ENCODE measurements at regions not wholly inside any gene's neighbourhood (a gene's known extent, or its start where the extent isn't known, plus 50 kb on each side); places are given as distances from the start of the nearest gene placed in this dataset.

DNA sequence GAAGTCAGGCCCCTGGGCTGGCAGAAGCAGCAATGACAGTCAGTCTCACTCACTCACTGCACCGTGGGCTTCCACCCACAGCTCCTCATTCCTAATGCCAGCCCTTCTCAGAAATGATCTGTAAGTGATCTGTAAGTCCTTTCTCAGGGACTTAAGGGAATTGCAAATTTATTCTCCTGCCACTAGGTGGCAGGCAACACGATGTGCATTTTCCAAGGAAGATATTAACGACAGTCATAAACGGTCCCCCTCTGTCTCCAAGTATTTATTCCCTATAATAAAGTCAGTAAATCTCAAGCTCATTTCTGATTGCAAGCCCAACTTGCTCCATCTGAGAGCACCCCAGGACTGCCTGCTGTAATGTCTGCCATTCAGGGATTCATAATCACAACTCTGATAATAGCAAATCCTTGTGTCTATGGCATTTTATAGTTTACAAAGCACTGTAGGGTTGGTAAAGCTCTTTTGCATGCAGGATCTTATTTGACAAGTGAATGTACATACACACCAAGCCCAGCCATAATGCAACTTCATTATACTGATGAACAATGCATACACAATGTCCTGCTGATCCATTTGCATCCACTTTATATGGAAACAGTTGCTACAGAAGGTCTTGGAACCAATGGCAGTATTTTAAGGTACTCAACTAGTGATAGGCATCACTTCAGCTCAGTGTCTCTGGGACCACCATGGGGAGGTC is 380.5 kb upstream of the CAMK1G start:
- peaks cover 10% of the 10 kb centered on the region for H3K9me3 Mint-ChIP-seq (ENCODE audit: unreplicated experiment)
- no peak overlapping the region for H3K4me3 Mint-ChIP-seq (ENCODE audit: unreplicated experiment)
- no peaks in the 10 kb centered on the region for H3K4me1 ChIP-seq
- TF ChIP-seq, protein P1, sequence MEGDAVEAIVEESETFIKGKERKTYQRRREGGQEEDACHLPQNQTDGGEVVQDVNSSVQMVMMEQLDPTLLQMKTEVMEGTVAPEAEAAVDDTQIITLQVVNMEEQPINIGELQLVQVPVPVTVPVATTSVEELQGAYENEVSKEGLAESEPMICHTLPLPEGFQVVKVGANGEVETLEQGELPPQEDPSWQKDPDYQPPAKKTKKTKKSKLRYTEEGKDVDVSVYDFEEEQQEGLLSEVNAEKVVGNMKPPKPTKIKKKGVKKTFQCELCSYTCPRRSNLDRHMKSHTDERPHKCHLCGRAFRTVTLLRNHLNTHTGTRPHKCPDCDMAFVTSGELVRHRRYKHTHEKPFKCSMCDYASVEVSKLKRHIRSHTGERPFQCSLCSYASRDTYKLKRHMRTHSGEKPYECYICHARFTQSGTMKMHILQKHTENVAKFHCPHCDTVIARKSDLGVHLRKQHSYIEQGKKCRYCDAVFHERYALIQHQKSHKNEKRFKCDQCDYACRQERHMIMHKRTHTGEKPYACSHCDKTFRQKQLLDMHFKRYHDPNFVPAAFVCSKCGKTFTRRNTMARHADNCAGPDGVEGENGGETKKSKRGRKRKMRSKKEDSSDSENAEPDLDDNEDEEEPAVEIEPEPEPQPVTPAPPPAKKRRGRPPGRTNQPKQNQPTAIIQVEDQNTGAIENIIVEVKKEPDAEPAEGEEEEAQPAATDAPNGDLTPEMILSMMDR (IDR thresholded peaks at IDR 0.05; ENCODE audit: insufficient read depth in 1 of 2, low read depth in 1 of 2, low read length in 1 of 2, severe bottlenecking in 1 of 2, unreplicated experiment in 1 of 2) = peak; percentile 75 to 78
- H3K27ac Mint-ChIP-seq (ENCODE audit: unreplicated experiment) = no peak overlapping the region
- no peak overlapping the region for H3K4me3 ChIP-seq (ENCODE audit: low read depth, low read length)
- H3K4me1 Mint-ChIP-seq (ENCODE audit: low read depth, unreplicated experiment) = no peaks in the 10 kb centered on the region
- peak; percentile 25 to 40 for DNase-seq
- peaks cover 1% of the 10 kb centered on the region; the same call in 1 of the 2 replicates for H3K27me3 ChIP-seq (replicated peaks; ENCODE audit: control insufficient read depth, insufficient read depth, low read length)
- intact Hi-C loops (cut with micrococcal nuclease; ENCODE audit: unreplicated experiment) = loop anchor here (1.0 to 2.0 kb wide), 5 partner anchors 45 to 364 kb away; no protein-coding TSS in a partner anchor
- BruUV-seq (replicated peaks) = no TSS peak
- no peaks in the 10 kb centered on the region for H3K9me3 ChIP-seq
- ChIA-PET CTCF (interaction anchor here (0.6 to 1.5 kb wide), 2 partner anchors 219 to 230 kb away, joined by 3 to 4 read pairs; no protein-coding TSS in a partner anchor), POLR2A (no interaction called here)
- H3K36me3 ChIP-seq (ENCODE audit: control insufficient read depth, insufficient read depth, low read length) = no peaks in the 10 kb centered on the region
- H3K27me3 Mint-ChIP-seq (ENCODE audit: insufficient read depth, unreplicated experiment) = no peaks in the 10 kb centered on the region
- H3K36me3 Mint-ChIP-seq (ENCODE audit: insufficient read depth, unreplicated experiment) = no peaks in the 10 kb centered on the region

DNA sequence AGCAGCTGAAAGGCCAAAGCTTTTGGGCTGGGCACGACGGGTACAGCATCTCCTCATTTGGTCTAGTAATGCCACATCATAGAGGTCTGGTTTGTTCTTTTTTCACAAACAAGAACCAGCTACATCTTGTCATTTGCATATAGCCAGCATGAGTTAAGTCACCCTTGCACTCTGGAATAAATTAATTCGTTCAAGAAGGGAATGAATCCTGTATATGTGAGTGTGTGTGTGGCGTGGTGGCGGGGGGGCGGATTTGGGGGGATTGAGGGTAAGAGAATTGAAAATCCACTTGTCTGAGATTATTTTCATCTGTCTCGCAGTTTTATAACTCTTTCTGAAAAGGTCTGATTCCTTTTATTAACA is 380.0 kb upstream of the CAMK1G start:
- no TSS peak for BruUV-seq (replicated peaks)
- H3K27ac Mint-ChIP-seq (ENCODE audit: unreplicated experiment) = no peak overlapping the region
- H3K4me1 ChIP-seq = no peaks in the 10 kb centered on the region
- POLR2A ChIA-PET = no interaction called here
- no peak overlapping the region for H3K4me3 ChIP-seq (ENCODE audit: low read depth, low read length)
- TF ChIP-seq, protein P1 (IDR thresholded peaks at IDR 0.05; ENCODE audit: insufficient read depth in 1 of 2, low read depth in 1 of 2, low read length in 1 of 2, severe bottlenecking in 1 of 2, unreplicated experiment in 1 of 2) = no peak
- no peaks in the 10 kb centered on the region for H3K36me3 Mint-ChIP-seq (ENCODE audit: insufficient read depth, unreplicated experiment)
- peaks cover 10% of the 10 kb centered on the region for H3K9me3 Mint-ChIP-seq (ENCODE audit: unreplicated experiment)
- no peaks in the 10 kb centered on the region for H3K36me3 ChIP-seq (ENCODE audit: control insufficient read depth, insufficient read depth, low read length)
- peaks cover 1% of the 10 kb centered on the region for H3K27me3 ChIP-seq (replicated peaks; ENCODE audit: control insufficient read depth, insufficient read depth, low read length)
- H3K9me3 ChIP-seq = no peaks in the 10 kb centered on the region
- H3K4me1 Mint-ChIP-seq (ENCODE audit: low read depth, unreplicated experiment) = no peaks in the 10 kb centered on the region
- no peak overlapping the region for H3K4me3 Mint-ChIP-seq (ENCODE audit: unreplicated experiment)
- CTCF ChIA-PET = interaction anchor here (0.6 to 1.5 kb wide), 3 partner anchors 107 to 230 kb away, joined by 3 to 4 read pairs (median 4); no protein-coding TSS in a partner anchor
- intact Hi-C loops (cut with micrococcal nuclease; ENCODE audit: unreplicated experiment) = loop anchor here (1.0 to 2.0 kb wide), 2 partner anchors 45 to 363 kb away; no protein-coding TSS in a partner anchor
- DNase-seq = no peak
- no peaks in the 10 kb centered on the region for H3K27me3 Mint-ChIP-seq (ENCODE audit: insufficient read depth, unreplicated experiment)

DNA sequence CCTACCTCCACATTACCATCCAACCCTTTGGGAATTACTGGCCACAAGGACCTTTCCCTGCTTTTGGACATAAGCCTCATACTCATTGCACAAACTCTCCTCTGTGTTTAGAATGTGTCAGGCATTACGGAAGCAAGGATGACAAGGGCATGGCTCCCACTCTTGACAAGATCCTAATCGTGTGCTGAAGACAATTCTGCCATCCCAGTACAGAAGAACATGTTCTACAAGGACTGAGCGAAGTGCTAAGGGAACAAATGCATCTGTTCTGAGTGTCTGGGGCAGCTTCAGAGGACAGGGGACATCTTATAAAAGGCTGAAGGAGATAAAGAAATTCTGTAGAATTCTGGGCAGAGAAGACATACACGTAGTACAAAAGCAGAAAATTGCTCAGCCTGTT is 378.5 kb upstream of the CAMK1G start:
- no peak overlapping the region for H3K4me3 ChIP-seq (ENCODE audit: low read depth, low read length)
- no peak for DNase-seq
- BruUV-seq (replicated peaks) = no TSS peak
- H3K9me3 Mint-ChIP-seq (ENCODE audit: unreplicated experiment) = peaks cover 2% of the 10 kb centered on the region
- H3K9me3 ChIP-seq = no peaks in the 10 kb centered on the region
- no peaks in the 10 kb centered on the region for H3K4me1 Mint-ChIP-seq (ENCODE audit: low read depth, unreplicated experiment)
- H3K4me1 ChIP-seq = no peaks in the 10 kb centered on the region
- intact Hi-C loops (cut with micrococcal nuclease; ENCODE audit: unreplicated experiment) = no loop called here
- CTCF ChIA-PET = no interaction called here
- peaks cover 1% of the 10 kb centered on the region for H3K27me3 ChIP-seq (replicated peaks; ENCODE audit: control insufficient read depth, insufficient read depth, low read length)
- peaks cover 2% of the 10 kb centered on the region for H3K27me3 Mint-ChIP-seq (ENCODE audit: insufficient read depth, unreplicated experiment)
- TF ChIP-seq, protein P1 (IDR thresholded peaks at IDR 0.05; ENCODE audit: insufficient read depth in 1 of 2, low read depth in 1 of 2, low read length in 1 of 2, severe bottlenecking in 1 of 2, unreplicated experiment in 1 of 2) = no peak
- no peaks in the 10 kb centered on the region for H3K36me3 ChIP-seq (ENCODE audit: control insufficient read depth, insufficient read depth, low read length)
- no peak overlapping the region for H3K27ac Mint-ChIP-seq (ENCODE audit: unreplicated experiment)
- H3K36me3 Mint-ChIP-seq (ENCODE audit: insufficient read depth, unreplicated experiment) = no peaks in the 10 kb centered on the region
- no peak overlapping the region for H3K4me3 Mint-ChIP-seq (ENCODE audit: unreplicated experiment)
- POLR2A ChIA-PET = no interaction called here

Data from Caco-2 (cell line).